Tibial nerve (tissue), 4 donors: ENCODE measurements at regions not wholly inside any gene's neighbourhood (a gene's known extent, or its start where the extent isn't known, plus 50 kb on each side); places are given as distances from the start of the nearest gene placed in this dataset.

Experiments used
- DNase-seq, 2 donors: peaks; one replicate each; pipeline ENCODE4 v3.0.0-alpha.2; 2019; ENCODE audit warnings: low spot score in 2 of 2
- H3K27ac ChIP-seq, 4 donors: fragments of 200-600 bp; sonication (generic) in 3 of 4; one replicate each; pipeline ENCODE4 v1.5.1; 2017 to 2019; ENCODE audit warnings: mild to moderate bottlenecking in 1 of 4
- H3K27me3 ChIP-seq, 2 donors: fragments of 200-600 bp; sonication (generic) in 1 of 2; one replicate each; pipeline versions ENCODE4 v1.5.1 to v1.6.0; 2017 to 2019
- H3K36me3 ChIP-seq, 3 donors: fragments of 200-600 bp; sonication (generic); one replicate each; pipeline ENCODE4 v1.5.1; 2018 to 2019
- H3K4me1 ChIP-seq, 4 donors: fragments of 200-600 bp; sonication (generic) in 3 of 4; one replicate each; pipeline ENCODE4 v1.5.1; 2017 to 2019
- H3K4me3 ChIP-seq, 4 donors: fragments of 200-600 bp; sonication (generic) in 3 of 4; one replicate each; pipeline ENCODE4 v1.5.1; 2017 to 2019; ENCODE audit warnings: mild to moderate bottlenecking in 1 of 4, moderate library complexity in 1 of 4
- H3K9me3 ChIP-seq, 4 donors: fragments of 200-600 bp; sonication (generic) in 3 of 4; one replicate each; pipeline ENCODE4 v1.5.1; 2017 to 2019
- CTCF ChIP-seq, 5 experiments: fragments of 200-600 bp in 3 of 5; fragments of 450-650 bp in 2 of 5; sonication (generic) in 3 of 5; IDR thresholded peaks; one replicate each; pipeline ENCODE4 v1.5.1; 2016 to 2019; ENCODE audit warnings: antibody characterized with exemption in 5 of 5, mild to moderate bottlenecking in 3 of 5, moderate library complexity in 2 of 5
- EP300 ChIP-seq, 2 donors: sonication (generic); formaldehyde crosslinking; IDR thresholded peaks; one replicate each; pipeline ENCODE4 v1.6.1; 2017; ENCODE audit warnings: antibody characterized with exemption in 2 of 2, mild to moderate bottlenecking in 1 of 2
- POLR2A ChIP-seq, 2 donors: fragments of 450-650 bp; IDR thresholded peaks; one replicate each; pipeline ENCODE4 v1.6.1; 2017; ENCODE audit warnings: antibody characterized with exemption in 2 of 2, mild to moderate bottlenecking in 2 of 2, moderate library complexity in 2 of 2
- WGBS, 2 donors: methylation state at CpG; one replicate each; pipeline ENCODE4 v1.1.5; 2018; 5-methylcytosine and 5-hydroxymethylcytosine counted together

GRCh38 chr10:65306201-65306600 is 1619.6 kb upstream of the LRRTM3 start:
- H3K4me1 ChIP-seq, result no peaks in the 10 kb centered on the region
- TF ChIP-seq CTCF (IDR thresholded peaks at IDR 0.05) (no peak), EP300 (IDR thresholded peaks at IDR 0.05) (no peak), POLR2A (IDR thresholded peaks at IDR 0.05) (no peak)
- no peaks in the 10 kb centered on the region for H3K9me3 ChIP-seq
- no peaks in the 10 kb centered on the region for H3K27me3 ChIP-seq
- 39 to 49% methylated on average over 2 of the region's 2 CpGs for WGBS, 2 donors
- no peak for DNase-seq
- no peak overlapping the region for H3K4me3 ChIP-seq
- no peaks in the 10 kb centered on the region for H3K36me3 ChIP-seq
- no peak overlapping the region for H3K27ac ChIP-seq

- Histone ChIP-seq H3K27ac (no peak overlapping the region), H3K27me3 (no peaks in the 10 kb centered on the region), H3K4me1 (no peaks in the 10 kb centered on the region), H3K36me3 (no peaks in the 10 kb centered on the region), H3K4me3 (no peak overlapping the region), H3K9me3 (no peaks in the 10 kb centered on the region)
- no peak for TF ChIP-seq CTCF (IDR thresholded peaks at IDR 0.05)
- TF ChIP-seq POLR2A (IDR thresholded peaks at IDR 0.05), result no peak
- no peak for TF ChIP-seq EP300 (IDR thresholded peaks at IDR 0.05)
- no peak for DNase-seq
Measured at GRCh38 chr10:65312876-65313275, 1613.0 kb upstream of the LRRTM3 start.

- no peak overlapping the region for H3K4me3 ChIP-seq
- H3K27ac ChIP-seq, result no peak overlapping the region
- H3K4me1 ChIP-seq, result no peaks in the 10 kb centered on the region
- H3K9me3 ChIP-seq, result no peaks in the 10 kb centered on the region
- no peaks in the 10 kb centered on the region for H3K27me3 ChIP-seq
- H3K36me3 ChIP-seq, result no peaks in the 10 kb centered on the region
- WGBS, 2 donors, result 97 to 99% methylated on average over 2 of the region's 2 CpGs
- DNase-seq, result no peak
- TF ChIP-seq CTCF (IDR thresholded peaks at IDR 0.05) (no peak), POLR2A (IDR thresholded peaks at IDR 0.05) (no peak), EP300 (IDR thresholded peaks at IDR 0.05) (no peak)
Measured at GRCh38 chr10:65313406-65313805, 1612.4 kb upstream of the LRRTM3 start.

GRCh38 chr10:65314253-65314652 is 1611.6 kb upstream of the LRRTM3 start:
- no peak for DNase-seq
- 88 to 90% methylated on average over 3 of the region's 3 CpGs for WGBS, 2 donors
- Histone ChIP-seq H3K36me3 (no peaks in the 10 kb centered on the region), H3K27ac (no peak overlapping the region), H3K4me1 (no peaks in the 10 kb centered on the region), H3K4me3 (no peak overlapping the region), H3K9me3 (no peaks in the 10 kb centered on the region), H3K27me3 (no peaks in the 10 kb centered on the region)
- TF ChIP-seq POLR2A (IDR thresholded peaks at IDR 0.05), result no peak
- TF ChIP-seq EP300 (IDR thresholded peaks at IDR 0.05), result no peak
- TF ChIP-seq CTCF (IDR thresholded peaks at IDR 0.05), result no peak

- 73 to 76% methylated on average over 5 of the region's 5 CpGs for WGBS, 2 donors
- Histone ChIP-seq H3K4me1 (no peaks in the 10 kb centered on the region), H3K27me3 (no peaks in the 10 kb centered on the region), H3K27ac (no peak overlapping the region), H3K9me3 (no peaks in the 10 kb centered on the region), H3K4me3 (no peak overlapping the region), H3K36me3 (no peaks in the 10 kb centered on the region)
- TF ChIP-seq CTCF (IDR thresholded peaks at IDR 0.05) (no peak), EP300 (IDR thresholded peaks at IDR 0.05) (no peak), POLR2A (IDR thresholded peaks at IDR 0.05) (no peak)
- DNase-seq, result no peak
Measured at GRCh38 chr10:65319493-65319892, 1606.3 kb upstream of the LRRTM3 start.
